SIG-M5 treated with dmso at 0.1 percent for 504 hours (cell line): ENCODE measurements at regions not wholly inside any gene's neighbourhood (a gene's known extent, or its start where the extent isn't known, plus 50 kb on each side); places are given as distances from the start of the nearest gene placed in this dataset.

Source experiments
- DNase-seq: peaks from one replicate; lab custom pipeline; 2025; ENCODE audit not compliant: unreplicated experiment; lab: John Stamatoyannopoulos, UW

DNA sequence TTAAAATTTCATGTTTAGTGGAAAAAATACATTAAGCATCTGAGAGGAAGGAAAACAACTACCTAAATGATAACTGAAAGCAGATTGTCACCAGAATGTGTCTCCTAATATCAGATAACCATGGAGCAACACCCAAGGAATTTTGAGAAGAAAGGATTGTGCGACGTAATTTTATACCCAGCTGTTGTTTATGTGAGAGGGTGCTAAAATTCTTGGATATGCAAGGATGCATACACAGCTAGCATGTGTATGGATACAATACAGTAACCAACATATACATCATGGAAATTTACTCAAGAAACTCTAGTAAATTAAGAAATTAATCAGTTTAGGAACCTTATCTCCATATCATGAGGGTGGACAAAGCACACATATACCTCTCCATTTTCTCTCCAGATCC is 290.9 kb downstream of the HS3ST3A1 start:
- DNase-seq = no peak

DNA sequence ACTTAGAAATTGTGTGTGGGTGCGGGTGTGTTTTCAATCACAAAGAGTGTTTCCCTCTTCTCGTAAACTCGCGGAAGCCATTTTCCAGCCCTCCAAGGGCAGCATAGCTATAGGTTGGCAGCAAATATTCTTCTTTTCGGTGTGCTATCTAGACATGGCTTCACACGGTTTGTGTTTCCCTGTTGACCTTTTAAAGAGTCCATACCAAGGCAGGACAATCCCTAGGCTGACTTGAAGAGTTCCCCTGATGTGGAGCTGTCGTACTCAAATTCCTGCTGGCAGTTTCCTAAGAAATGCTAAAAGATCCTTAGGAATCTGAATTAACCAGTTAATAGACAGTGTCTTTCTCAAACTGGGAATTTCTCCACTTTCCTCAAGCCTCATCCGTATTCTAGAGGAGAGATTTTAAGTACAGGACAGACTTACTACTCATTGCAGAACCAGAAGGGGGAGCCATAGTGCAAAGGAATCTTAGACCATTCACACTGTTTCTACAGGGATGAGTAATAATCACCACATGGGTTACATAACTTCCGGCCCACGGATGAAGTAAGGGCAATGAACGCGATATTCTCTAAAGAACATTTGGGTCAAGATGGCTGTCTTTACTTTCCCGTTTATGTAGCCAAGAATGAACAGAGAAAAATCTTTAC is 288.6 kb upstream of the ELAC2 start:
- DNase-seq = peak; percentile 50

DNA sequence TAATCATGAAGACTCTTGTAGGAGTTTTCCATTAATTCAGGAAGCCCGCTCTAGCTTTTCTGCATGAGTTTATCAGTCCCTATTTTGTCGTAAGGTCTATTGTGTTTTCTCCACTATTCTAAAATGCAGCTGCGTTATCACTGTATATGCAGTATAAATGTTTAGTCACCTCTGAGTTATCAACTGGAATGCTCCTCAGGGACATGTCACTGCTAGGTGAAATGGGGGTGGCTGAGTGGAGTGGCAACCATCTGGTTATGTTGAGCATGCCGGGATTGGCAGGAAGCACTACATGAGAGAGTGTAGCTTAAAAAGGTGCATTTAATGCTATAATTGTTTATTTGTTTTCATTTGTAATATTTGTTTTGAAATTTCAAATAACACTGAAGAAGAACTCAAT is 285.2 kb upstream of the ELAC2 start:
- DNase-seq = no peak

DNA sequence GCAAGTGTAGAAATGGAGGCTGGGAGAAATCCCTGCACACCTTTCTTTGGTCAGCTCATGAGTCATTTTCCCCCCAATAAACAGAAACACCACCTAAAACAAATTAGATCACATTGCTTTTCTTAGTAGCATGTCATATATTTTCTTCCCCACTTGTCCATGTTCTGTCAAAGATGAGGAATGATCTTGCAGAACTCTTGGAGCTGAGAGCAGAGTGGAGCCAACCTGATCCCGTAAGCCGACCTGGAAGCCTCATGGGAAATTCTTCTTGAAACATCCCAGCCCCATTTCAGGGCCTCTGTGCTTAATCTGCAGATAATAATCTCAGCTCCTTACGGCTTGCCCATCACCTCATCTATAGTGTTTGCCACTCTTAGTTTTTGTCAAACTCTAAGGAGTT is 284.6 kb upstream of the ELAC2 start:
- no peak for DNase-seq

DNA sequence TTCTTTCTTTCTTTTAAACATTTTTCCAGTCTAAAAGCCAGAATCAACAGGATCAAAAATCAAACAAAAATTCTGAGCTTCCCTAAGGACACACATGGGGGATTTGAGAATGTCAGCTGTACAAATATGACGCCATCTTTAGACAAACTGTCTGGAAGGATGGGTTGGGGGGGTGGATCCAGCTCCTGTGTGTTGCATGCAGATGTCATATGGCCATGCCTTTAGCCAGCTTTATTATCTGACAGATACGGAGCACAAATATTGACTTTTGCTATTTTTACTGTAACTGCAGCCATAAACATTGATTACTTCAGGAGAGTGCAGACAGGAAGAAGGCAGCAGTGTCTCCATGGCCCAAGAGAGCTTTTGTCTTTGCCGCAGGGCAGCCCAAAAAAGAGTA is 279.4 kb upstream of the ELAC2 start:
- DNase-seq = no peak

DNA sequence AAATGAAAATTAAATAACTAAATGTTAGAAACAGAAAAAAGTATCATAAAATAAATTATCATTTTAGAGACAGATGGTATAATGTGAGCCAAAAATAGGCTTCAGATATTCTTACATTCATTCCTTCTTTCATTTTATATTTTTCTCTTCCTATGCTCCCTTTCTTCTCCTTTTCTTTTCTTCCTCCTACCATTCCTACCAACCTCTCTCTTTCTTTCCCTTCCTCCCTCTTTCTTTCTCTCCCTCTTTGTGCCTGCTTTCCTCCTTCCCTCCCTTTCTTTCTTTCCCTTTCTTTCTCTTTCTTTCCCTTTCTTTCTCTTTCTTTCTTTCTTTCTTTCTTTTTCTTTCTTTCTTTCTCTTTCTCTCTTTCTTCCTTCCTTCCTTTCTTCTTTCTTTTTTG is 275.6 kb upstream of the ELAC2 start:
- no peak for DNase-seq

DNA sequence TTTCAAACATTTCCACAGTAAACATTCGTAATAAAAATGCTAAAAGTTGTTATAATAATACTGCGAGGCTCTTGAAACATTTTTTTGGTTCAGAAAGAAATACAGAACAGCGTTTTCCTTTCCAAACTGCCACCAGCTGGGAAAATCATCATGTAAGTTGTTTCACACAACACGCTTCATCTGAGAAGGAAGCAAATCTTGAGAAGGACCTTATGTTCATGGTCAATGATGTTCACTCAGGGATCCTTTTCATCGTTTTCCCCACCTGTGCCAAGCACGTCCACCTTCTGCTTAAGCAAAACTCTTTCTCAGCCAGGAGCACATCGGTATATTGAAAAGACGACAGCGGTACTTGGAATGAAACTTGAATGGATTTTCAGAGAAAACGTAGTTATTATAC is 274.5 kb upstream of the ELAC2 start:
- DNase-seq = no peak

DNA sequence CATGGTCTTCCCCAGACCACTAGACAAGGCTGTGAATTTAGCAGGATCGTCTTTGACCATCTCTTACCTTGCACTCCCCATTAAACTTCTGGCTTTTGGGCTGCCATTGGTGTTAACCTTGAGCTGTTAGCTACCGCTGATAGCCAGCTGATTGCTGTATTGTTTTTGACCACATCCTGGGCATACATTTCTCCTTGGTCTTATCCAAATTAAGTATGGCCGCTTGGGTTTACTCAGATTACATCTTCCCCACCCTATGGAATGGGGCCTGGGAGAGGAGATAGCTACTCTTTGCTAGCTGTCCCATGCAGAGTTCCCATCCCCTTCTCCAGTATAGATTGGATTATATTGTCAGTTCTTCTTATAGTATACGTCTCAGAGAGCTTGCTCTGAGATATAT is 270.4 kb upstream of the ELAC2 start:
- DNase-seq = no peak

DNA sequence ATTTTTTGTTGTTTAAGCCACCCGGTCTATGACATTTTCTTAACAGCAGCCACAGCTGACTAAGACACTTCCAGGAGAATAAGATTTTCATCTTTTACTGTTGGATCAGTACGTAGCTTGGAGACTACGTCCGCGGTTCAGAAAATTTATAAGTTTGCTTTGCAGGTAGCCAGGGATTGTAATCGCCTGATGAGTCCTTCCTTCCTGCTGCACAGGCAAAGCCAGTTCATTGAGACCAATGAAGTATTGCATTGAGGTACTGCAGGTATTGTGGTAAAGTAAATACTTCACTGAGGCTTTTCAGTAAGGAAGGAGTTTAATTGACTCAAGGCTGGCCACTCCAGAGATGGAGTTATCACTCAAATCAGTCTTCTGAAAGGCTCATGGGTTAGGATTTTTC is 269.4 kb upstream of the ELAC2 start:
- DNase-seq = no peak

DNA sequence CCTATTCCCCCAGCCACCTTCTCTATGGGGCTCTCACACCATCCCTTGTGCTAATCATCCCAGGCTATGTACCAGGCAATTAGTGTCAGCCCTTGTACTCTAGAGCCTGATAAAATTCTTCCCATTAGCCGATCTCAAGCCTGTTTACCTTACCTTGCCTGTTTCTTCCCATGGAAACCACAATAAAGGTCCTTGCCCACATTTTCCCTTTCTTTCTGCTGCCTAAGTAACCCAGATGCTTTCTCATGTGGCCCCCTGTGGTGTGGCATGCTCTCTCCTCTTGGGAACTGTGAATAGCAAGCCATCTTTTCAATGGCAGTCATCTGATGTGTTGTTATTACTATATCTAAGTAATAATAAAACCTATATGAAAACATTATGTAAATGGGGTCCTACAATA is 265.8 kb upstream of the ELAC2 start:
- DNase-seq = no peak

DNA sequence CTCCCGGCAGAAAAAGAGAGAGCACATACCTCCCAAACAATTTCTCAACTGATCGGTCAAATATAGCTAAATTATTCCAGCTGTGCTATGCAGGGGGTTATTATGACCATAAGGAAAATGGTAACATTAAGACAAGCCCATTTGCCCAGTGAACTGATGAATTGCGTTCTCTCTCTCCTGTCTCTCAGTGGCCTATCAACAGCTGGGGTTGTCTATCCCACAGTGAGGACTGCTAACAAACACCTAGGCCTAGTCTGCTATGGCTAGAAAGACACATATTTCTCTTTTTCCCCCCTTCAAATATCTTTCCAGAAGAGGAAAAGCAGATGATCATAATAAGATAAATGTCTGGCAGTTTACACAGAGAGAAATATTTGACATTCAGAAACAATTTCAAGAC is 263.8 kb upstream of the ELAC2 start:
- no peak for DNase-seq

DNA sequence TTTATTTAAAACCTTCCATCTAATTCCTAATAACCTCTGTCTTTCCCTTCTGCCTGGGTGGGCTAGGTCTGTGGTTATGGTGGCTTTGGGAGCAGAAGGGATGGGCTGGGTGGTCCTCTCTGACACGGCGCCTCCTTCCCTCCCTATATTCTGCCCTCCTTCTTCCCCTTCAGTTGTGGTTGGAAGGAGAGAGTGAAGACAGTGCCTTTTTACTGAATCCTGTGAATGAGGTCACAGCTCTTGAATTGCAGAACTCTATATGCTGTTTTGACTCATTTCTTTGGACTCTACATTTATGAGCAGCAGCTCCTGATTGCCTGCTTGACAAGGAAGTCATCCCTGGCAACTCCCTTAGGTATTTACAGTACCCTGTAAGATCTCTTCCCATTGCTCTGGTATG is 256.0 kb upstream of the ELAC2 start:
- DNase-seq = no peak

DNA sequence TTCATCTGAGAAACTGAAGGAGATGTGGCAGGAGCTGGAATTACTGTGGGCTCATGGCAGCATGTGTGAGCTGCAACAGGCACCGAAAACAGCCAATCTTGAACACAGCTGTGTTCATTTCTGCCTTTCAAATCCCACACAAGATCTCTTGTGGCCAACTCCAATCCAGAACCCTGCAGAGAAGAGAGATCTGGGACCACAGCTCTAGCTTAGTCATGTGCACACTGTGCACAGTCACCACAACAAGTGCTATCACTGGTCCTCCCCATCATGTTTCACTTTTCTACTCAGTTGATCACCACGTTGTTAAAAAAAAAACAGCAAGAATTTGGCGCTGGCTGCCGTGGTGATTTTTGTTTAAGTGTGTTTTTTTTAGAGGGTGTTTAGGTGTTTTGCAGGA is 254.5 kb upstream of the ELAC2 start:
- no peak for DNase-seq

DNA sequence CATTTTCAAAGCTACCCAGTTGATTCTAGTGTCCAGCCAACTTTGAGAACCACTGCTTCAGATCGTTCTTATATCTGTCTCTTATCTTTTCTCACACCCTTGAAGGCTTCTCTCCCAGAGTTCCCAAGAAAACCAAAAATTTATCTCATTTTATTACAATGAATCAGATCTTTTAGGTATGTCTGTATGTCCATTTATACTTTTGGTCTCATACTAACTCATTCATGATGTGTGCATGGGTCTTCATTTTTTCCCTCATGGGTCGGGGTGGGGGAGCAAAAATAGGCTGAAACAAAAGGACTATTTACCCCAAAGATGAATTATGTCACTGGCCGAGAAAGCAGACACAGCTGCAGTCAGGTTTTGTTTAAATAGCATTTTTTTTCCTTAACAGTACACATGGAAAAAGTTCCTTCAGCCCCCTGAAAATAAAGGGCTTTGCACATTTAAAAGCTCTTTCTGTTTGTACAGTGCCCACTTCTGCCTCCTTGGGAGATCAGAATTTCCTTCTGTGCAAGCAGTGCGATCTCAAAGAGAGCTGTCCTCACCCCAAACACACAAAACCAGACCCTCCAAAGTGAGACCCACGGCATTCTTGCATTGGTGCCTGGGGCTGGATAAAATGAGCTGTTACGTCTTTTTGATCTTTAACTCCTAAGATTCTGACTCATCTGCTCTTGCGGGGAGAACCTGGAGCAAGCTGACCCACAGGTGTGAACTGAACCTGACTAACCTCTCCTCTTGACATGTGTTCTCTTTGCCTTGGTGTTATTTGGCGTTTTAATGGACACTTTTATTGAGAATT is 251.2 kb upstream of the ELAC2 start:
- DNase-seq = no peak

DNA sequence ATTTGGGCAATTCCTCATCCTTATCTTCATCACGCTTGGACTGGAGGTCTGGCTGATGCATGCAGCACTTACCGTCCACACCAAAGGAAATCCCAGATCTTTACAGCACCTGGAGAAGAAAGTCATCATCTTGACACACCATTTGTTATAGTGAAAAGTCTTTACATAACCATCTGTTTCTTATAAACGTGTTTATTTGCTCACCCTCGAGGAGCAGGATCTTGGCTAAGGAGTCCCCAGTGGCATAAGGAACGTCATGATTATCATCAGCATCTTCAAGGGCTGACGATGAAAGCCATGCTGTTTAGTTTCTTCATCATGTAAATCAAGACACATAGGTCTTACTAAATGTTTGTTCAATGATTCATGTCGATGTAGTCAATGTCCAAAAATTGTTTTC is 248.8 kb upstream of the ELAC2 start:
- no peak for DNase-seq

DNA sequence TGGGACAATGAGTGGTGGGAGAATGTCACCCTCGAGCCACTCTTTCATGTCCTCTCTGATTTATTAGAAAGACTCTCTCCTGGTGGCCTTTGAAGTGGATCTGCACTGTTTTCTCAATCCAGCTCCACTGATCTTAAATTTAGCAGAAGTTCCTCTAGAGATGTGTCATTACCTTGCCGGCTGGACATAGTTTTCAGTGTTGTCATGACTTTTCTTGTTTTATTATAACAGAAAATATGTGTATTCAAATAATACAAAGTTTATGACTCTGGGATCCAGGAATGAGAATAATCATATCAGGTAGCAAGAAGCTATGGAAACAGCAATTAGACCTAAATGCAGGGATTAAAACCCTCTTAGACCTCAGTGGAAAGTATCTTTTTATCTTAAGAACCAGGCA is 247.5 kb upstream of the ELAC2 start:
- no peak for DNase-seq

DNA sequence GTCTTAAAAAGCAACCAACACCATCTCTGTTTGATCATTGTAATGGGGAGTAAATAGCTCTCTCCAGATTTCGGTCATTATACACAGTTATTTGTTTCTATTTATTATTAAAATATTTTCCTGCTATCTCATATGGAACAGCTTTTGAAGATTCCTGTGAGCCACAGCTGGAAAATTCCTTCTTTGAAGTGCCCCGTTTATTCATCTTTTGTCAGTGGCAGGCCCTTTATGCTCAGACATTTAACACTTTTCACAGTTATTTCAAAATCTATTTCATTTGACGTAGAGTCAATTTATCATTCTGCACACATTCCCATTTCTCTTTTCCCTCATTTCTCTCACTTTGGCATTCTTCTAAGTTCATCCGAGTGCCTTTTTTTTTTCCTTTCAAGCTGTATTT is 245.9 kb upstream of the ELAC2 start:
- DNase-seq = no peak

DNA sequence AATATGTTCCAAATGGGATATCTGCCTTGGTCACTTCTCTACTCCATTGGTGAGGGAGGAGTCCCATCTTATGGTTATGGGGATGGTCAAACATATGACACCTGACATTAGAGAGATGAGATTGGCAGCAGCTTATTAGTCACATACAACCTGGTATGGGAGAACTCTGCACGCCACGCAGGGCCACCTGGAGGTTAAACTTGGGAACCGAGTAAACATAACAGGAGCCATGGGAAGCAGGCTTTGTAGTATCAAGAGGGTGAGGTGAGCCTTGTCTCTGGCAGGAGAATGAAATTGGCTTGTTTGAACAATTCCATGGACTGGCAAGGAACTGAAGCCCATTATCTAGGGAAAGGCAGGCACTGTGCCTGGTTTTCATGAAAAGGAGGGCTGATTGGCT is 238.7 kb upstream of the ELAC2 start:
- no peak for DNase-seq

DNA sequence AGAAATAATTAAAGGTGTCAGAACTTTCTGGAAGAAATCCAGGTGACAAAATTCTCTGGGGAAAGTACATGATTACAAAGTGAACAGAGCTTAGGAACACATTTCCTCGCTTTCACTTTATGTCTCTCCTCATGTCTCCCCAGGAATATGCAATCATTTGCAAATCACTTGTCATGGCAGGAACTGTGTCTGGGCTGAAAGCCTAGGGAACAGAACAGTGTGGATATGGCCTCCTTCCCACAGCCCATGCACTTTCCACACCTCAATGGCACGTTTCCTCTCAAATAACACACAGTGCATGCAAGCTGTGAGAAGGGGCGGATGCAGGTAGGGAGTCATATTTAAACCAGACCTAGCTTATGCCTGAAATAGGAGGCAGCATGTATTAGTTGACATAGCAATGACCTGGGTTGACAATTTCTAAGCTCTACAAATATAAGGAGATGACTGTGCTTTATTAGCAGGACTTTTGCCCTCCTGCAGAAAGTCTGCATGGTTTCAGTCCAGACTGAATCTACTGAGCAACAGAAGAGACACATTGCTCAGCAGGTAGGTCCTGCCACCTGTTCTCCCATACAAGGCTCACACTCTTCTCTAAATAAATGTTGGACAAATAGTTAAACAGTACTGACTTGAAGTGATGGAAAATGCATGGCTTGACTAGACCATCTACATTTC is 236.0 kb upstream of the ELAC2 start:
- no peak for DNase-seq

DNA sequence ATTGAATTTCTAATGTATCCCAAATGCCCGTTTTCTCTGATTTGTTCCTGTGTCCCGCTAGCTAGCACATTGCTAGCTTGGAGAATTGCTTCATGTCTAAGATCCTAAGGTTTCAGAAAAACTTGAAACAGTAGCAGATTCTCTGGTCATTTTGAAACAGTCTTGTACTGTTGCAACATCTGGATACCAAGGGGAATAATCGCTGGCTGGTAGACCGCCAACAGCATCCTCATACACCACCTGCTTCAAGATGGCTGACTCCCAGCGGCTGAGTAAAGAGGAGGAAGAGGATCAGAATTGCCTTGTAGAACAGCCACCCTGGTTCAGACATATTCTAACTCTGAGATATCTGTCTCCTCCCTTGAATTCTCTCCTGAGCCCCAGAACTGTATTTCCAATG is 226.7 kb upstream of the ELAC2 start:
- DNase-seq = no peak

DNA sequence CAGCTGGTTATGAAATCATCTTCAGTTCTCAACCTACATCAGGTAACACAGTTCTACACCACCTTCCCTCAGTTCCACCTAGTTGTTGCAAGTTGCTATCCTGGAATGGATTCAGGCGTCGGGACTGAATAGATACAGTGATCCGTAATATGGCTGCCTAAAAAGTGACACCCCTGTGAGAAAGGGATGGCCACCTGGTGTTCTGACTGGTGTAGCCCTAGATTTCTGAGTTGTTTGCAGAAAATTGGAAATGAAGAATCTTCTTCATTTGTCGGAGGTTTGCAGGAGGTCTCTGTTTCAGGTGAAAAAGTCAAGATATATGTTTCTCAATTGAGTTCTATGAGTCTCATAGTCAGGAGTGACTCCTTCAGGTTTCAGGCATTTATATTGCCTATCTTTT is 225.8 kb upstream of the ELAC2 start:
- no peak for DNase-seq

DNA sequence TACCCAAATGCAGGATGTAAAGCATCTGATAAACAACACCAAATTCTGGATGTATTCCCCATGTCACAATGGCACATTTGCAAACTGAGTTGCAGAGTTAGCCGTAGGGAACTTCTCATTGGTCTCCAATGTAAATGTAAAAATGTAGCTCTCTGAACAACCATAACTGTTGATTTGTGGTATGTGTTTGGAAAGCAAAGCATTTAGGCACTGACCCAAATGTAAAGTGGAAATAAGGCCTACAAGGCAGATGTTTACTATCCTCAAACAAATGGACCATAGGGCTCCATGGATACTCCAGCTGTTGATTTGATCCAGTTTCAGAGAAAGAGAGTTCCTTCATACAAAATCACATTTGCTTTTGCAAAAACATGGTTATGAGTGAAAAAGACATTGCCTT is 223.0 kb upstream of the ELAC2 start:
- DNase-seq = no peak
